DND-41 (cell line): ENCODE measurements at regions not wholly inside any gene's neighbourhood (a gene's known extent, or its start where the extent isn't known, plus 50 kb on each side); places are given as distances from the start of the nearest gene placed in this dataset.

Experiments used
- ATAC-seq: fragments of 200-7000 bp; cut with Tn5 transposase; 3 replicates; pipeline ENCODE4 v1.9.1; 2021; ENCODE audit warnings: low read depth; ENCODE audit not compliant: insufficient read depth
- DNase-seq: peaks from one replicate; pipeline ENCODE4 v3.0.0-alpha.2; 2020
- H2AFZ ChIP-seq: 2 replicates; pipeline ENCODE4 v1.6.0; 2012; ENCODE audit warnings: low read depth, low read length
- H3K27ac ChIP-seq: 2 replicates; pipeline ENCODE4 v1.5.1; 2012; ENCODE audit warnings: low read length, inconsistent platforms
- H3K27me3 ChIP-seq: fragments of 200-600 bp; sonication (generic); 2 replicates; pipeline ENCODE4 v1.6.0; 2012; ENCODE audit warnings: low read length, mild to moderate bottlenecking, inconsistent platforms; ENCODE audit not compliant: insufficient read depth, poor library complexity
- H3K36me3 ChIP-seq: 2 replicates; pipeline ENCODE4 v1.5.1; 2012; ENCODE audit warnings: low read length, inconsistent platforms; ENCODE audit not compliant: insufficient read depth
- H3K4me1 ChIP-seq: 2 replicates; pipeline ENCODE4 v1.5.1; 2012; ENCODE audit warnings: mild to moderate bottlenecking, low read length; ENCODE audit not compliant: insufficient read depth
- H3K4me2 ChIP-seq: 2 replicates; pipeline ENCODE4 v1.6.0; 2012; ENCODE audit warnings: mild to moderate bottlenecking, moderate library complexity, low read length, inconsistent platforms; ENCODE audit not compliant: insufficient read depth
- H3K4me3 ChIP-seq, 2 experiments: fragments of 200-600 bp in 1 of 2; shearing (Covaris generic) in 1 of 2; 2 replicates each; pipeline ENCODE4 v1.5.1; 2012 to 2016; ENCODE audit warnings: inconsistent platforms in 2 of 2, low read length in 2 of 2, mild to moderate bottlenecking in 2 of 2, low read depth in 1 of 2, moderate library complexity in 1 of 2
- H3K79me2 ChIP-seq: 2 replicates; pipeline ENCODE4 v1.6.0; 2012; ENCODE audit warnings: low read length, inconsistent platforms; ENCODE audit not compliant: insufficient read depth
- H3K9ac ChIP-seq: 2 replicates; pipeline ENCODE4 v1.6.0; 2012; ENCODE audit warnings: low read depth, mild to moderate bottlenecking, inconsistent platforms, low read length, moderate library complexity
- H3K9me3 ChIP-seq: 2 replicates; pipeline ENCODE4 v1.5.1; 2012; ENCODE audit warnings: low read length, moderate library complexity, mild to moderate bottlenecking, inconsistent platforms; ENCODE audit not compliant: insufficient read depth, severe bottlenecking
- H4K20me1 ChIP-seq: 2 replicates; pipeline ENCODE4 v1.6.0; 2012; ENCODE audit warnings: low read length; ENCODE audit not compliant: insufficient read depth
- CTCF ChIP-seq: IDR thresholded peaks from 2 replicates; pipeline ENCODE4 v1.5.1; 2012; ENCODE audit warnings: borderline replicate concordance, low read length, moderate library complexity, mild to moderate bottlenecking; ENCODE audit not compliant: poor library complexity, severe bottlenecking; ENCODE audit errors: extremely low read depth
- EZH2 ChIP-seq: IDR thresholded peaks from 3 replicates; pipeline ENCODE4 v1.6.1; 2012; ENCODE audit warnings: borderline replicate concordance, low read depth, mild to moderate bottlenecking, moderate library complexity, low read length, inconsistent platforms; ENCODE audit not compliant: severe bottlenecking

GRCh38 chr1:58982259-58982998, 198.6 kb upstream of the JUN start:
- H3K4me3 ChIP-seq = no peak overlapping the region
- no peak overlapping the region; the same call in 1 of the 2 replicates for H2AFZ ChIP-seq
- H3K27ac ChIP-seq = no peak overlapping the region
- no peaks in the 10 kb centered on the region for H3K79me2 ChIP-seq
- H4K20me1 ChIP-seq = no peaks in the 10 kb centered on the region
- peaks cover 9% of the 10 kb centered on the region for H3K4me1 ChIP-seq
- TF ChIP-seq EZH2 = no peak
- no peak for TF ChIP-seq CTCF
- no peak overlapping the region for H3K9ac ChIP-seq
- H3K36me3 ChIP-seq = no peaks in the 10 kb centered on the region
- no peaks in the 10 kb centered on the region for H3K9me3 ChIP-seq
- DNase-seq (no peak), ATAC-seq (no peak)
- H3K27me3 ChIP-seq = no peaks in the 10 kb centered on the region
- no peak overlapping the region for H3K4me2 ChIP-seq

- Histone ChIP-seq H3K36me3 (no peaks in the 10 kb centered on the region), H3K4me2 (no peak overlapping the region), H4K20me1 (no peaks in the 10 kb centered on the region), H3K4me3 (no peak overlapping the region), H3K27ac (no peak overlapping the region), H3K79me2 (no peaks in the 10 kb centered on the region), H3K9ac (no peak overlapping the region), H3K9me3 (no peaks in the 10 kb centered on the region), H2AFZ (no peak overlapping the region), H3K27me3 (no peaks in the 10 kb centered on the region), H3K4me1 (peaks cover 9% of the 10 kb centered on the region)
- no peak for TF ChIP-seq CTCF
- no peak for TF ChIP-seq EZH2
- no peak for ATAC-seq
- DNase-seq = no peak
Observed at GRCh38 chr1:58983162-58983561, 199.3 kb upstream of the JUN start.

- H2AFZ ChIP-seq = no peak overlapping the region
Observed at GRCh38 chr1:58983633-58984245, 199.9 kb upstream of the JUN start.

More at GRCh38 chr1:58983633-58984245, 199.9 kb upstream of the JUN start:
- H3K4me1 ChIP-seq = peaks cover 9% of the 10 kb centered on the region
- no peak overlapping the region for H3K27ac ChIP-seq
- no peaks in the 10 kb centered on the region for H3K27me3 ChIP-seq
- no peak for ATAC-seq
- no peak overlapping the region for H3K4me3 ChIP-seq
- H3K36me3 ChIP-seq = no peaks in the 10 kb centered on the region
- no peak overlapping the region for H3K4me2 ChIP-seq
- no peak for DNase-seq
- no peaks in the 10 kb centered on the region for H3K79me2 ChIP-seq
- H4K20me1 ChIP-seq = no peaks in the 10 kb centered on the region
- H3K9ac ChIP-seq = no peak overlapping the region
- no peak for TF ChIP-seq CTCF
- no peak for TF ChIP-seq EZH2
- no peaks in the 10 kb centered on the region for H3K9me3 ChIP-seq
